ENCODE measurements at regions not wholly inside any gene's neighbourhood (a gene's known extent, or its start where the extent isn't known, plus 50 kb on each side); places are given as distances from the start of the nearest gene placed in this dataset.

DNA sequence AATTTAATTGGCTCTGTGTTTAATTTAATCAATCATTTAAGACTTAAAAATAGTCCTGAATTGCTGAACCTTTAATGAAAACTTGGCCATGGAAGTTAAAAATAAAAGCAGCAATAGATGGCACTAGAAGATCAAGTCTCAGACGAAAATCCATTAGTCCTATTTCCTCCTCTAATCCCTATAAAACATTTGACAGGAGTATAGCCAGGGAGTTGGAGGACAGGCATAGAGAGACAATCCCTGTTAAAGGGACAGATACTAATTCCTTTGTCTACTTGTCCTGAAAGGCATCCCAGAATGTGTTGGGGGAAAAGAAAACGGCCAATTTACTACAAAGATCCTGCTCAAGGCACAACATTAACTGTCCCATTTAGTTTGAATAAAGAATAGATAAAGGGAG lies 276.3 kb upstream of the TACR3 start:
- Mint-ChIP-seq H3K27ac (no peak overlapping the region), H3K4me3 (no peak overlapping the region), H3K9me3 (ENCODE audit: insufficient read depth) (peaks cover 8% of the 10 kb centered on the region), H3K27me3 (no peaks in the 10 kb centered on the region), H3K4me1 (no peaks in the 10 kb centered on the region)
- Histone ChIP-seq H3K27ac (ENCODE audit: low read length in 2 of 2) (no peak overlapping the region), H3K27me3 (replicated peaks in 1 of 4; ENCODE audit: control extremely low read depth in 1 of 4, control insufficient read depth in 3 of 4, insufficient read depth in 4 of 4, low read length in 3 of 4) (no peaks in the 10 kb centered on the region), H3K79me2 (ENCODE audit: control insufficient read depth, insufficient read depth, low read length) (no peaks in the 10 kb centered on the region), H2AFZ (ENCODE audit: insufficient read depth, low read depth, low read length, poor library complexity, severe bottlenecking) (no peak overlapping the region), H3K9ac (ENCODE audit: low read length) (no peak overlapping the region), H3K4me2 (replicated peaks; ENCODE audit: low read depth, low read length, poor library complexity, severe bottlenecking) (no peak overlapping the region), H3K4me1 (ENCODE audit: control insufficient read depth in 2 of 2, insufficient read depth in 2 of 2, low read length in 2 of 2) (no peaks in the 10 kb centered on the region), H3K9me3 (ENCODE audit: control extremely low read depth in 1 of 3, control insufficient read depth in 2 of 3, insufficient read depth in 1 of 3, low read length in 2 of 3) (peaks cover 0 to 7% (median 4%) of the 10 kb centered on the region in 3 donors), H3K4me3 (ENCODE audit: control extremely low read depth in 1 of 5, extremely low read depth in 1 of 5, insufficient read depth in 1 of 5, low read depth in 2 of 5, low read length in 4 of 5) (no peak overlapping the region), H3K36me3 (replicated peaks in 1 of 2; ENCODE audit: control extremely low read depth in 1 of 2, control insufficient read depth in 1 of 2, extremely low read depth in 1 of 2, insufficient read depth in 2 of 2, low read length in 1 of 2) (no peaks in the 10 kb centered on the region), H4K20me1 (ENCODE audit: control insufficient read depth, insufficient read depth, low read length, poor library complexity, severe bottlenecking) (no peaks in the 10 kb centered on the region)
- TF ChIP-seq EZH2 (IDR thresholded peaks at IDR 0.05; ENCODE audit: borderline replicate concordance, insufficient read depth, low read depth, low read length, poor library complexity, severe bottlenecking), result no peak
- TF ChIP-seq, protein P1, sequence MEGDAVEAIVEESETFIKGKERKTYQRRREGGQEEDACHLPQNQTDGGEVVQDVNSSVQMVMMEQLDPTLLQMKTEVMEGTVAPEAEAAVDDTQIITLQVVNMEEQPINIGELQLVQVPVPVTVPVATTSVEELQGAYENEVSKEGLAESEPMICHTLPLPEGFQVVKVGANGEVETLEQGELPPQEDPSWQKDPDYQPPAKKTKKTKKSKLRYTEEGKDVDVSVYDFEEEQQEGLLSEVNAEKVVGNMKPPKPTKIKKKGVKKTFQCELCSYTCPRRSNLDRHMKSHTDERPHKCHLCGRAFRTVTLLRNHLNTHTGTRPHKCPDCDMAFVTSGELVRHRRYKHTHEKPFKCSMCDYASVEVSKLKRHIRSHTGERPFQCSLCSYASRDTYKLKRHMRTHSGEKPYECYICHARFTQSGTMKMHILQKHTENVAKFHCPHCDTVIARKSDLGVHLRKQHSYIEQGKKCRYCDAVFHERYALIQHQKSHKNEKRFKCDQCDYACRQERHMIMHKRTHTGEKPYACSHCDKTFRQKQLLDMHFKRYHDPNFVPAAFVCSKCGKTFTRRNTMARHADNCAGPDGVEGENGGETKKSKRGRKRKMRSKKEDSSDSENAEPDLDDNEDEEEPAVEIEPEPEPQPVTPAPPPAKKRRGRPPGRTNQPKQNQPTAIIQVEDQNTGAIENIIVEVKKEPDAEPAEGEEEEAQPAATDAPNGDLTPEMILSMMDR (IDR thresholded peaks at IDR 0.05), result no peak
- CTCF ChIA-PET, result no interaction called here
- no CpG with 5 or more reads among the region's 2 CpGs for WGBS (ENCODE audit: insufficient coverage)
- DNase-seq (no peak), ATAC-seq (ENCODE audit: low read depth) (no peak)
- intact Hi-C loops (cut with micrococcal nuclease), result no loop called here
- POLR2A ChIA-PET, result no interaction called here

DNA sequence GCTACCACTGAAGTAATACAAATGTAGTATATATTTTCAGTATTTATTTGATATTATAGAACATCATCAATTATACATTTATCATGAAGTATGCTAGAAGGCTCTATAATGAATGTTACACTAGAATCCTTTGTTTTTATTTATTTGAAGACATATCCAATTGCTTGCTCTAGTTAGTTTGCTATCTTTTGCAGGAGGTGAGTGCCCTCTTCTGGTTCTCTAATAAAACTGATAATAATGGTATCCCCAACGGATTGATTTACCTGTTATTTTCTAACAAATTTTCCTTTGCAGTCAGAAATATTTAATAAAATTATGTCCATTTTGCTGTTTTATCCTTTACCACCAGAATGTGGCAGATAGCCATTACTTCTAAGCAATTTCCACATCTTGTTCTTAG lies 274.3 kb upstream of the TACR3 start:
- Histone ChIP-seq H4K20me1 (ENCODE audit: control insufficient read depth, insufficient read depth, low read length, poor library complexity, severe bottlenecking) (no peaks in the 10 kb centered on the region), H3K27me3 (replicated peaks in 1 of 4; ENCODE audit: control extremely low read depth in 1 of 4, control insufficient read depth in 3 of 4, insufficient read depth in 4 of 4, low read length in 3 of 4) (no peaks in the 10 kb centered on the region), H3K4me1 (ENCODE audit: control insufficient read depth in 2 of 2, insufficient read depth in 2 of 2, low read length in 2 of 2) (no peaks in the 10 kb centered on the region), H3K4me3 (ENCODE audit: control extremely low read depth in 1 of 5, extremely low read depth in 1 of 5, insufficient read depth in 1 of 5, low read depth in 2 of 5, low read length in 4 of 5) (no peak overlapping the region), H2AFZ (ENCODE audit: insufficient read depth, low read depth, low read length, poor library complexity, severe bottlenecking) (no peak overlapping the region), H3K9me3 (ENCODE audit: control extremely low read depth in 1 of 3, control insufficient read depth in 2 of 3, insufficient read depth in 1 of 3, low read length in 2 of 3) (peaks cover 0 to 4% (median 4%) of the 10 kb centered on the region in 3 donors), H3K4me2 (replicated peaks; ENCODE audit: low read depth, low read length, poor library complexity, severe bottlenecking) (no peak overlapping the region), H3K9ac (ENCODE audit: low read length) (no peak overlapping the region), H3K36me3 (replicated peaks in 1 of 2; ENCODE audit: control extremely low read depth in 1 of 2, control insufficient read depth in 1 of 2, extremely low read depth in 1 of 2, insufficient read depth in 2 of 2, low read length in 1 of 2) (no peaks in the 10 kb centered on the region), H3K79me2 (ENCODE audit: control insufficient read depth, insufficient read depth, low read length) (no peaks in the 10 kb centered on the region), H3K27ac (ENCODE audit: low read length in 2 of 2) (no peak overlapping the region)
- Mint-ChIP-seq H3K4me3 (no peak overlapping the region), H3K9me3 (ENCODE audit: insufficient read depth) (peaks cover 8% of the 10 kb centered on the region), H3K27me3 (no peaks in the 10 kb centered on the region), H3K4me1 (no peaks in the 10 kb centered on the region), H3K27ac (no peak overlapping the region)
- ATAC-seq (ENCODE audit: low read depth) (no peak), DNase-seq (no peak)
- POLR2A ChIA-PET, result no interaction called here
- TF ChIP-seq, protein P1 (IDR thresholded peaks at IDR 0.05), result no peak
- no peak for TF ChIP-seq EZH2 (IDR thresholded peaks at IDR 0.05; ENCODE audit: borderline replicate concordance, insufficient read depth, low read depth, low read length, poor library complexity, severe bottlenecking)
- no CpG with 5 or more reads among the region's 1 CpG for WGBS (ENCODE audit: insufficient coverage)
- intact Hi-C loops (cut with micrococcal nuclease), result no loop called here
- CTCF ChIA-PET, result no interaction called here

Measured in B cell (primary cell).